ENCODE measurements at regions not wholly inside any gene's neighbourhood (a gene's known extent, or its start where the extent isn't known, plus 50 kb on each side); places are given as distances from the start of the nearest gene placed in this dataset.
"Not testable (repeated sequence)": the region's sequence is repeated elsewhere in the genome, so short reads cannot be mapped to it uniquely, and the experiment has no call there.

GRCh38 chr13:21243045-21243897, 66.8 kb downstream of the MRPL57 start (continued):
- TF ChIP-seq, protein P1, sequence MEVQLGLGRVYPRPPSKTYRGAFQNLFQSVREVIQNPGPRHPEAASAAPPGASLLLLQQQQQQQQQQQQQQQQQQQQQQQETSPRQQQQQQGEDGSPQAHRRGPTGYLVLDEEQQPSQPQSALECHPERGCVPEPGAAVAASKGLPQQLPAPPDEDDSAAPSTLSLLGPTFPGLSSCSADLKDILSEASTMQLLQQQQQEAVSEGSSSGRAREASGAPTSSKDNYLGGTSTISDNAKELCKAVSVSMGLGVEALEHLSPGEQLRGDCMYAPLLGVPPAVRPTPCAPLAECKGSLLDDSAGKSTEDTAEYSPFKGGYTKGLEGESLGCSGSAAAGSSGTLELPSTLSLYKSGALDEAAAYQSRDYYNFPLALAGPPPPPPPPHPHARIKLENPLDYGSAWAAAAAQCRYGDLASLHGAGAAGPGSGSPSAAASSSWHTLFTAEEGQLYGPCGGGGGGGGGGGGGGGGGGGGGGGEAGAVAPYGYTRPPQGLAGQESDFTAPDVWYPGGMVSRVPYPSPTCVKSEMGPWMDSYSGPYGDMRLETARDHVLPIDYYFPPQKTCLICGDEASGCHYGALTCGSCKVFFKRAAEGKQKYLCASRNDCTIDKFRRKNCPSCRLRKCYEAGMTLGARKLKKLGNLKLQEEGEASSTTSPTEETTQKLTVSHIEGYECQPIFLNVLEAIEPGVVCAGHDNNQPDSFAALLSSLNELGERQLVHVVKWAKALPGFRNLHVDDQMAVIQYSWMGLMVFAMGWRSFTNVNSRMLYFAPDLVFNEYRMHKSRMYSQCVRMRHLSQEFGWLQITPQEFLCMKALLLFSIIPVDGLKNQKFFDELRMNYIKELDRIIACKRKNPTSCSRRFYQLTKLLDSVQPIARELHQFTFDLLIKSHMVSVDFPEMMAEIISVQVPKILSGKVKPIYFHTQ (CRISPR knock-in tag; IDR thresholded peaks at IDR 0.05) = no peak
- TF ChIP-seq CTCF (IDR thresholded peaks at IDR 0.05) = no peak
- TF ChIP-seq RELA (CRISPR knock-in tag; IDR thresholded peaks at IDR 0.05; ENCODE audit: borderline replicate concordance) = no peak

- H3K9me3 Mint-ChIP-seq; H3K27me3 Mint-ChIP-seq (ENCODE audit: low read depth); H3K4me3 Mint-ChIP-seq; DNase-seq (ENCODE audit: low spot score); H3K36me3 Mint-ChIP-seq; H3K27ac Mint-ChIP-seq; H3K4me1 Mint-ChIP-seq; ATAC-seq; POLR2A ChIA-PET: not testable (repeated sequence)
- CTCF ChIA-PET = interaction anchor here (0.6 to 2.5 kb wide), 2 partner anchors 11 to 1051 kb away, joined by 3 to 10 read pairs; no protein-coding TSS in a partner anchor
These were observed 67.4 kb downstream of the MRPL57 start for GRCh38 chr13:21243898-21244184.

DNA sequence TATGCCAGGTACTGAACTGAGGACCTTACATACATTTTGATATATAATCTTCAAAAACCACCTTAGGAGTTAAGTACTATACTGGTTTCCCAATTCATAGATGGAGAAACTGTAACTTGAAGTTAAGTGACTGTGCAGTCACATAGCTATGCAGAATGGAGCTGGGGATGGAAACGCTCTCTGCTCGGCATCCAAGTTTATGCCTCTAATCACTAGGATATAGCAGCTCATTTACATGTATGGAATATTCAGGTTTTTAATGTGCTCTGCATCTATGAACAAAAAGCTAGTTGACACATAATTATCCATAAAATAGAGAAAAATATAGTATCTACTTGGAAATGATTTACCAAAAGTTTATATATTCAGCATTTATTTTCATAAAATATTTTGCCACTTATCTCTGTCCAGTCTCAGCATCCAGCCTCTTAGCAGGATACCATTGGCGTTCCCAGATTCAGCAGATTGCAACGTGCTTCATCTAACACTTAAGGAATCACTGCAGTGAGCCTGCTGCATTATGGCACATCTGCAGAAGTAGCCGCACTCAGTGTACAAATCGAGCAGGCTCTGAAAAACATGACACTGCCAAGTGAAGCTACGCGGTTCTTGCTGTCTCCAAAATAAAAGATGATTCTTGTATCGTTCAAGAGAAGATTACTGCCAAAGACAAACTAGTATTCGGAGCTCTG, 70.4 kb downstream of the MRPL57 start:
- no peaks in the 10 kb centered on the region; the same call in 1 of the 2 replicates for H3K9me3 Mint-ChIP-seq
- ChIA-PET CTCF (interaction anchor here (1.5 to 2.0 kb wide), 2 partner anchors 51 to 230 kb away, joined by 5 read pairs; no protein-coding TSS in a partner anchor), POLR2A (no interaction called here)
- H3K4me1 Mint-ChIP-seq = peaks cover 3% of the 10 kb centered on the region
- ATAC-seq (no peak), DNase-seq (ENCODE audit: low spot score) (no peak)
- H3K27ac Mint-ChIP-seq = no peak overlapping the region
- no peaks in the 10 kb centered on the region for H3K36me3 Mint-ChIP-seq
- H3K4me3 Mint-ChIP-seq = no peak overlapping the region
- no peaks in the 10 kb centered on the region for H3K27me3 Mint-ChIP-seq (ENCODE audit: low read depth)
- TF ChIP-seq ZNF219 (CRISPR knock-in tag; IDR thresholded peaks at IDR 0.05; ENCODE audit: borderline replicate concordance) = no peak
- TF ChIP-seq, protein P2, sequence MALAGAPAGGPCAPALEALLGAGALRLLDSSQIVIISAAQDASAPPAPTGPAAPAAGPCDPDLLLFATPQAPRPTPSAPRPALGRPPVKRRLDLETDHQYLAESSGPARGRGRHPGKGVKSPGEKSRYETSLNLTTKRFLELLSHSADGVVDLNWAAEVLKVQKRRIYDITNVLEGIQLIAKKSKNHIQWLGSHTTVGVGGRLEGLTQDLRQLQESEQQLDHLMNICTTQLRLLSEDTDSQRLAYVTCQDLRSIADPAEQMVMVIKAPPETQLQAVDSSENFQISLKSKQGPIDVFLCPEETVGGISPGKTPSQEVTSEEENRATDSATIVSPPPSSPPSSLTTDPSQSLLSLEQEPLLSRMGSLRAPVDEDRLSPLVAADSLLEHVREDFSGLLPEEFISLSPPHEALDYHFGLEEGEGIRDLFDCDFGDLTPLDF (CRISPR knock-in tag; IDR thresholded peaks at IDR 0.05) = no peak
- no peak for TF ChIP-seq ZNF317 (CRISPR knock-in tag; IDR thresholded peaks at IDR 0.05; ENCODE audit: borderline replicate concordance, low read depth)
- TF ChIP-seq TEAD1 (CRISPR knock-in tag; IDR thresholded peaks at IDR 0.05) = no peak
- TF ChIP-seq, protein P3, sequence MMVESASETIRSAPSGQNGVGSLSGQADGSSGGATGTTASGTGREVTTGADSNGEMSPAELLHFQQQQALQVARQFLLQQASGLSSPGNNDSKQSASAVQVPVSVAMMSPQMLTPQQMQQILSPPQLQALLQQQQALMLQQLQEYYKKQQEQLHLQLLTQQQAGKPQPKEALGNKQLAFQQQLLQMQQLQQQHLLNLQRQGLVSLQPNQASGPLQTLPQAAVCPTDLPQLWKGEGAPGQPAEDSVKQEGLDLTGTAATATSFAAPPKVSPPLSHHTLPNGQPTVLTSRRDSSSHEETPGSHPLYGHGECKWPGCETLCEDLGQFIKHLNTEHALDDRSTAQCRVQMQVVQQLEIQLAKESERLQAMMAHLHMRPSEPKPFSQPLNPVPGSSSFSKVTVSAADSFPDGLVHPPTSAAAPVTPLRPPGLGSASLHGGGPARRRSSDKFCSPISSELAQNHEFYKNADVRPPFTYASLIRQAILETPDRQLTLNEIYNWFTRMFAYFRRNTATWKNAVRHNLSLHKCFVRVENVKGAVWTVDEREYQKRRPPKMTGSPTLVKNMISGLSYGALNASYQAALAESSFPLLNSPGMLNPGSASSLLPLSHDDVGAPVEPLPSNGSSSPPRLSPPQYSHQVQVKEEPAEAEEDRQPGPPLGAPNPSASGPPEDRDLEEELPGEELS (CRISPR knock-in tag; IDR thresholded peaks at IDR 0.05) = no peak
- TF ChIP-seq NFATC4 (CRISPR knock-in tag; IDR thresholded peaks at IDR 0.05) = no peak
- TF ChIP-seq, protein P4, sequence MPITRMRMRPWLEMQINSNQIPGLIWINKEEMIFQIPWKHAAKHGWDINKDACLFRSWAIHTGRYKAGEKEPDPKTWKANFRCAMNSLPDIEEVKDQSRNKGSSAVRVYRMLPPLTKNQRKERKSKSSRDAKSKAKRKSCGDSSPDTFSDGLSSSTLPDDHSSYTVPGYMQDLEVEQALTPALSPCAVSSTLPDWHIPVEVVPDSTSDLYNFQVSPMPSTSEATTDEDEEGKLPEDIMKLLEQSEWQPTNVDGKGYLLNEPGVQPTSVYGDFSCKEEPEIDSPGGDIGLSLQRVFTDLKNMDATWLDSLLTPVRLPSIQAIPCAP (CRISPR knock-in tag; IDR thresholded peaks at IDR 0.05) = no peak
- TF ChIP-seq NR2C2 (CRISPR knock-in tag; IDR thresholded peaks at IDR 0.05) = no peak
- TF ChIP-seq PRRX2 (CRISPR knock-in tag; IDR thresholded peaks at IDR 0.05) = no peak
- TF ChIP-seq CBFB (CRISPR knock-in tag; IDR thresholded peaks at IDR 0.05; ENCODE audit: low read depth) = no peak
- no peak for TF ChIP-seq NR1H2 (CRISPR knock-in tag; IDR thresholded peaks at IDR 0.05)
- no peak for TF ChIP-seq SP1 (CRISPR knock-in tag; conservative IDR thresholded peaks at IDR 0.05)
- no peak for TF ChIP-seq SMAD3 (CRISPR knock-in tag; IDR thresholded peaks at IDR 0.05; ENCODE audit: borderline replicate concordance)
- TF ChIP-seq, protein P5, sequence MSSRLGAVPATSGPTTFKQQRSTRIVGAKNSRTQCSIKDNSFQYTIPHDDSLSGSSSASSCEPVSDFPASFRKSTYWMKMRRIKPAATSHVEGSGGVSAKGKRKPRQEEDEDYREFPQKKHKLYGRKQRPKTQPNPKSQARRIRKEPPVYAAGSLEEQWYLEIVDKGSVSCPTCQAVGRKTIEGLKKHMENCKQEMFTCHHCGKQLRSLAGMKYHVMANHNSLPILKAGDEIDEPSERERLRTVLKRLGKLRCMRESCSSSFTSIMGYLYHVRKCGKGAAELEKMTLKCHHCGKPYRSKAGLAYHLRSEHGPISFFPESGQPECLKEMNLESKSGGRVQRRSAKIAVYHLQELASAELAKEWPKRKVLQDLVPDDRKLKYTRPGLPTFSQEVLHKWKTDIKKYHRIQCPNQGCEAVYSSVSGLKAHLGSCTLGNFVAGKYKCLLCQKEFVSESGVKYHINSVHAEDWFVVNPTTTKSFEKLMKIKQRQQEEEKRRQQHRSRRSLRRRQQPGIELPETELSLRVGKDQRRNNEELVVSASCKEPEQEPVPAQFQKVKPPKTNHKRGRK (CRISPR knock-in tag; IDR thresholded peaks at IDR 0.05; ENCODE audit: borderline replicate concordance) = no peak
- no peak for TF ChIP-seq SOX15 (CRISPR knock-in tag; IDR thresholded peaks at IDR 0.05)
- TF ChIP-seq ATF1 (CRISPR knock-in tag; IDR thresholded peaks at IDR 0.05) = no peak
- TF ChIP-seq NR3C1 (CRISPR knock-in tag; conservative IDR thresholded peaks at IDR 0.05; ENCODE audit: low read depth) = no peak

All from WTC11 (cell line).